Fibroblast of lung (primary cell): ENCODE measurements at regions not wholly inside any gene's neighbourhood (a gene's known extent, or its start where the extent isn't known, plus 50 kb on each side); places are given as distances from the start of the nearest gene placed in this dataset.

ENCODE experiments used
- DNase-seq, 2 donors: peaks; one replicate each; pipeline versions ENCODE4 v3.0.0 to v3.0.0-alpha.2; 2010; ENCODE audit warnings: low read depth in 2 of 2
- H2AFZ ChIP-seq: 2 replicates; pipeline ENCODE4 v1.5.1; 2012; ENCODE audit warnings: low read length, control low read depth, inconsistent platforms
- H3K27ac ChIP-seq: 2 replicates; pipeline ENCODE4 v1.5.1; 2011; ENCODE audit warnings: low read length, control low read depth; ENCODE audit not compliant: insufficient read depth
- H3K27me3 ChIP-seq: 2 replicates; pipeline ENCODE4 v1.5.1; 2011; ENCODE audit warnings: mild to moderate bottlenecking, low read length; ENCODE audit not compliant: control insufficient read depth, insufficient read depth
- H3K36me3 ChIP-seq: 2 replicates; pipeline ENCODE4 v1.5.1; 2011; ENCODE audit warnings: low read length; ENCODE audit not compliant: control insufficient read depth, insufficient read depth
- H3K4me1 ChIP-seq: 2 replicates; pipeline ENCODE4 v1.5.1; 2011; ENCODE audit warnings: low read length; ENCODE audit not compliant: control insufficient read depth, insufficient read depth; ENCODE audit errors: extremely low read depth
- H3K4me2 ChIP-seq: 2 replicates; pipeline ENCODE4 v1.5.1; 2011; ENCODE audit warnings: low read length, control low read depth; ENCODE audit not compliant: insufficient read depth; ENCODE audit errors: extremely low read depth
- H3K4me3 ChIP-seq, 4 experiments: fragments of 200-600 bp in 1 of 4; sonication (generic) in 1 of 4; replicated peaks in 1 of 4; 2 replicates each; pipeline ENCODE4 v1.5.1; 2011 to 2016; ENCODE audit warnings: low read length in 4 of 4, low read depth in 3 of 4, mild to moderate bottlenecking in 3 of 4, control low read depth in 2 of 4, inconsistent platforms in 1 of 4, mixed read lengths in 1 of 4; ENCODE audit not compliant: insufficient read depth in 1 of 4; ENCODE audit errors: control extremely low read depth in 1 of 4
- H3K79me2 ChIP-seq: 2 replicates; pipeline ENCODE4 v1.5.1; 2012; ENCODE audit warnings: mild to moderate bottlenecking, low read length, inconsistent platforms; ENCODE audit not compliant: control insufficient read depth, insufficient read depth
- H3K9ac ChIP-seq: 2 replicates; pipeline ENCODE4 v1.5.1; 2011; ENCODE audit warnings: mild to moderate bottlenecking, low read length, control low read depth; ENCODE audit not compliant: insufficient read depth
- H3K9me3 ChIP-seq: 2 replicates; pipeline ENCODE4 v1.5.1; 2012; ENCODE audit warnings: low read depth, low read length; ENCODE audit not compliant: control insufficient read depth, insufficient read depth
- H4K20me1 ChIP-seq: 2 replicates; pipeline ENCODE4 v1.5.1; 2011; ENCODE audit warnings: low read length; ENCODE audit not compliant: control insufficient read depth, insufficient read depth; ENCODE audit errors: extremely low read depth
- CTCF ChIP-seq, 2 donors: IDR thresholded peaks in 1 of 2; conservative IDR thresholded peaks in 1 of 2; 1 replicate in 1 of 2; 2 replicates in 1 of 2; pipeline ENCODE4 v1.5.1; 2011 to 2012; ENCODE audit warnings: low read length in 2 of 2, control low read depth in 1 of 2, inconsistent platforms in 1 of 2, low read depth in 1 of 2, mild to moderate bottlenecking in 1 of 2
- EZH2 ChIP-seq: IDR thresholded peaks from 2 replicates; pipeline ENCODE4 v1.5.1; 2012; ENCODE audit warnings: low read length, control low read depth, mild to moderate bottlenecking; ENCODE audit errors: missing control alignments

- Histone ChIP-seq H3K36me3 (no peaks in the 10 kb centered on the region), H3K79me2 (no peaks in the 10 kb centered on the region)
- peak in 1 of 2 donors; percentile 32 for DNase-seq
Observed at GRCh38 chr14:65252482-65253255, 150.4 kb upstream of the MAX start.

GRCh38 chr14:65255029-65255545, 152.8 kb upstream of the MAX start:
- no peaks in the 10 kb centered on the region for H3K27me3 ChIP-seq
- DNase-seq: peak; percentile 66 to 81

More at GRCh38 chr14:65252482-65253255, 150.4 kb upstream of the MAX start:
- peaks cover 6% of the 10 kb centered on the region for H3K4me1 ChIP-seq
- H3K27ac ChIP-seq: no peak overlapping the region
- no peak overlapping the region for H3K9ac ChIP-seq
- no peaks in the 10 kb centered on the region for H3K9me3 ChIP-seq
- no peak overlapping the region for H3K4me3 ChIP-seq
- TF ChIP-seq CTCF (conservative IDR thresholded peaks at IDR 0.05 in 1 of 2, IDR thresholded peaks at IDR 0.05 in 1 of 2; ENCODE audit: low read depth in 1 of 2, low read length in 2 of 2) (no peak), EZH2 (no peak)
- H3K4me2 ChIP-seq: no peak overlapping the region
- no peaks in the 10 kb centered on the region for H4K20me1 ChIP-seq
- H3K27me3 ChIP-seq: no peaks in the 10 kb centered on the region
- H2AFZ ChIP-seq: no peak overlapping the region

More at GRCh38 chr14:65255029-65255545, 152.8 kb upstream of the MAX start:
- Histone ChIP-seq H3K36me3 (no peaks in the 10 kb centered on the region), H3K9me3 (no peaks in the 10 kb centered on the region), H4K20me1 (no peaks in the 10 kb centered on the region), H3K79me2 (no peaks in the 10 kb centered on the region), H3K27ac (no peak overlapping the region), H3K4me1 (peaks cover 9% of the 10 kb centered on the region), H3K4me3 (no peak overlapping the region), H3K4me2 (no peak overlapping the region), H3K9ac (no peak overlapping the region), H2AFZ (no peak overlapping the region)
- TF ChIP-seq EZH2 (no peak), CTCF (conservative IDR thresholded peaks at IDR 0.05 in 1 of 2, IDR thresholded peaks at IDR 0.05 in 1 of 2; ENCODE audit: low read depth in 1 of 2, low read length in 2 of 2) (no peak)
